ENCODE measurements at regions not wholly inside any gene's neighbourhood (a gene's known extent, or its start where the extent isn't known, plus 50 kb on each side); places are given as distances from the start of the nearest gene placed in this dataset.

GRCh38 chr7:155992538-155992937 is 180.3 kb upstream of the SHH start:
- POLR2A ChIA-PET: no interaction called here
- no peak for ATAC-seq (ENCODE audit: low read depth)

GRCh38 chr7:155992107-155992506 is 179.8 kb upstream of the SHH start:
- Mint-ChIP-seq H3K4me3 (no peak overlapping the region), H3K27me3 (no peaks in the 10 kb centered on the region), H3K9me3 (peaks cover 6% of the 10 kb centered on the region), H3K27ac (no peak overlapping the region), H3K36me3 (ENCODE audit: low read depth) (no peaks in the 10 kb centered on the region), H3K4me1 (peaks cover 10% of the 10 kb centered on the region)
- ChIA-PET CTCF (no interaction called here), POLR2A (no interaction called here)
- no peak for TF ChIP-seq CTCF (IDR thresholded peaks at IDR 0.05)
- no peak for ATAC-seq (ENCODE audit: low read depth)
- no peak for DNase-seq
- intact Hi-C loops (cut with micrococcal nuclease): no loop called here

More at GRCh38 chr7:155992538-155992937, 180.3 kb upstream of the SHH start:
- no peaks in the 10 kb centered on the region for H3K36me3 Mint-ChIP-seq (ENCODE audit: low read depth)
- intact Hi-C loops (cut with micrococcal nuclease): no loop called here
- no peak overlapping the region for H3K27ac Mint-ChIP-seq
- TF ChIP-seq CTCF (IDR thresholded peaks at IDR 0.05): no peak
- no peak overlapping the region for H3K4me3 Mint-ChIP-seq
- CTCF ChIA-PET: no interaction called here
- H3K9me3 Mint-ChIP-seq: peaks cover 6% of the 10 kb centered on the region
- H3K27me3 Mint-ChIP-seq: no peaks in the 10 kb centered on the region
- DNase-seq: no peak
- peaks cover 14% of the 10 kb centered on the region for H3K4me1 Mint-ChIP-seq

DNA sequence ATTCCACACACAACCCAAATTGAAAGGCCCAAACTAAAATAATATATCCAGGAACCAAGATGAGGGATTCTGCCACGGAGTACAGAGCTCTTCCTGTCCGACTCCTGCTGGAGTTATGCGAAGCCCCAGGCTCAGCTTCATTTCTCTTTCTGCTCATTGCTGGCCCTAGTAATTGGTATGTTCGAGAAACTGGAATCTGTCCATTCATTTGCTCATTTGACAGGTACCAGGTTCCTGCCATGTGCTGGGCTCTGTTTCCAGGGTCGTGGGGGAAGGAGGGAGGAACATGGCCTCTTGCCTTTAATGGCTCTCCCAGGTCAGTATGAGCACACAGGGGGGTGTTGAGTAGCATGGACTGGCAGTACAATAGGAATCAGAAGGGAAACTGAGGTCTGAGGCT is 179.2 kb upstream of the SHH start:
- DNase-seq (no peak), ATAC-seq (ENCODE audit: low read depth) (no peak)
- Mint-ChIP-seq H3K36me3 (ENCODE audit: low read depth) (no peaks in the 10 kb centered on the region), H3K27ac (no peak overlapping the region), H3K4me3 (no peak overlapping the region), H3K4me1 (peaks cover 4% of the 10 kb centered on the region), H3K9me3 (peaks cover 6% of the 10 kb centered on the region), H3K27me3 (no peaks in the 10 kb centered on the region)
- intact Hi-C loops (cut with micrococcal nuclease): no loop called here
- ChIA-PET POLR2A (no interaction called here), CTCF (no interaction called here)
- TF ChIP-seq CTCF (IDR thresholded peaks at IDR 0.05): no peak

DNA sequence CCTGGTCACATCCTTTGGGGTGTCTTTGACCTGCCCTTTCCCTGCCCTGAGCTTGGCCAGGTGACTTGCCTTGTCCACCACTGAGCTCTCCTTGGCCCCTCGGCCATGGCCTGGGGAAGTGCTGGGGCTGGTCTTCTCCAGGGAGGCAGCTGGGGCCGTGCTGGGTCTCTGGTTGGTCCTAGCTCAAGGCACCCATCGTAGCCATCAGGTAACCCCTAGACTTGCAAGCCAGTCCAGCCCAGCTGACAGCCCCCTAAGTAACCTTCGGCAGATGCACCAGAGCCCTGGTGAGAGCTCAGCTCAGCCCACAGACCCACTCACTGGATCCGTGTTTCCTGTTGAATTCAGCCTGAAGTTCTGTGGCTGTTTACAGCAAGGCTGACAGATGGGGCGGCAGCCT is 176.2 kb upstream of the SHH start:
- Mint-ChIP-seq H3K27ac (no peak overlapping the region), H3K4me3 (no peak overlapping the region), H3K4me1 (no peaks in the 10 kb centered on the region), H3K36me3 (ENCODE audit: low read depth) (no peaks in the 10 kb centered on the region), H3K27me3 (no peaks in the 10 kb centered on the region), H3K9me3 (peaks cover 6% of the 10 kb centered on the region)
- ATAC-seq (ENCODE audit: low read depth) (no peak), DNase-seq (no peak)
- intact Hi-C loops (cut with micrococcal nuclease): no loop called here
- POLR2A ChIA-PET: no interaction called here
- TF ChIP-seq CTCF (IDR thresholded peaks at IDR 0.05): no peak
- CTCF ChIA-PET: no interaction called here

DNA sequence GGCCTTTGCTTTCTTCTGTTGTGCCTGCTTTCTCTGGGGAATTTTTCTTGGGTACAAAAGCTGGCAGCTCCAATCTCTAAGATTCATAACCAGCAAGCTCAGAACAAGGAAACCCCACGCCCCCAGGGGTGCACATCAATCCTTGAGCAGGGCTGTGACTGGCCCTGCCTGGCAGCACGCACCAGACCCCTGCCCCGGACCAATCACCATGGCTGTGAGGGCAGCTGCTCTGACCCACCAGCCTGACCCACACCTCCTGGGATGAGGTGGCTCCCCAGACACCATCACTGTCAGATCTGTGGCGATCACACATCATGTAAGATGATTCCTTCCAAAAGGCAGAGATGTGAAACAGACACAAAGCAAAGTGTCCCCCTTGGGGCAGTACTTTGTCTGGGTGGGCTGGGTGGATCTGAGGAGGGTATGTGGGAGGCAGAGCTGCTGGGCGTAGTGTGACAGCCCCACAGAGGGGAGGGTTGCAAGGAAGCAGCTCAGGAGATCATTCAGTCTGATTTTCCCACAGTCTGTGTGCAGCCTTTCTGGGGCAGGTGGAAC is 175.5 kb upstream of the SHH start:
- no peaks in the 10 kb centered on the region for H3K36me3 Mint-ChIP-seq (ENCODE audit: low read depth)
- DNase-seq: no peak
- intact Hi-C loops (cut with micrococcal nuclease): no loop called here
- H3K9me3 Mint-ChIP-seq: peaks cover 6% of the 10 kb centered on the region
- TF ChIP-seq CTCF (IDR thresholded peaks at IDR 0.05): no peak
- no peaks in the 10 kb centered on the region for H3K4me1 Mint-ChIP-seq
- H3K27me3 Mint-ChIP-seq: no peaks in the 10 kb centered on the region
- H3K4me3 Mint-ChIP-seq: no peak overlapping the region
- no peak overlapping the region for H3K27ac Mint-ChIP-seq
- ChIA-PET POLR2A (no interaction called here), CTCF (no interaction called here)
- ATAC-seq (ENCODE audit: low read depth): no peak

Data from activated B cell treated with CpG ODN at 0.5 μM for 24 hours (primary cell).